HUDEP-2 (cell line): ENCODE measurements at regions not wholly inside any gene's neighbourhood (a gene's known extent, or its start where the extent isn't known, plus 50 kb on each side); places are given as distances from the start of the nearest gene placed in this dataset.

Experiments
- DNase-seq, 76 experiments: peaks; one replicate each; lab custom pipeline; 2025; ENCODE audit not compliant: unreplicated experiment in 76 of 76; lab: John Stamatoyannopoulos, UW

DNA sequence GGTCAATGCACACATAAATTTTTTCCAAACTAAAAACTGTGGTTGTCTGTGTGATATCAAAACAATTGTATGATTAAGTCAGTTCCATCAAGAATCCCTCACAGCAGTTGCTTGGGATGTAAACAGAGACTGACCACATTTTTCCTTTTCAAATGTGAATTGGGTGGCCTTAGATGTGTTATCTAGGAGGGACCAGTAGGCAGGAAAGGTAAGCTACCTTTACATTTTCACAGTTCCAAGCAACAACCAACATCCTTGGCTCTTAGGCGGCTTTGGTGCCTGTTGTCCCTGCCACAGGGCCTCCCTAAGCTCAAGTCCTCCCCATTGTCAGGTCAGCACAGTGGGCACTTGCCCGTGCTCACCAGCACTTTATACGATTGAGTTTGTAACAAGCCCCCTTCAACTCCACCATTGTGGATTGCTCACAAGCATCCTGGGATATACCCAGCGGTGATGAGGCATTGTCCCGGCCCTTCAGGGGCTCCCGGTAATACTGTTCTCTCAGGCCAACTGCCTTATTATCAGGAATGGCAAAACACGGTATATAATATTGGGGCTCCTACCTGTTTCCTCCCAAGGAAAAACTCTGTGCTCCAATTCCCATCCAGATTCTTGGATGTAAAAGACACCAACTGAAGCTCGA lies 114.9 kb upstream of the ANKRD1 start:
- no peak for DNase-seq

DNA sequence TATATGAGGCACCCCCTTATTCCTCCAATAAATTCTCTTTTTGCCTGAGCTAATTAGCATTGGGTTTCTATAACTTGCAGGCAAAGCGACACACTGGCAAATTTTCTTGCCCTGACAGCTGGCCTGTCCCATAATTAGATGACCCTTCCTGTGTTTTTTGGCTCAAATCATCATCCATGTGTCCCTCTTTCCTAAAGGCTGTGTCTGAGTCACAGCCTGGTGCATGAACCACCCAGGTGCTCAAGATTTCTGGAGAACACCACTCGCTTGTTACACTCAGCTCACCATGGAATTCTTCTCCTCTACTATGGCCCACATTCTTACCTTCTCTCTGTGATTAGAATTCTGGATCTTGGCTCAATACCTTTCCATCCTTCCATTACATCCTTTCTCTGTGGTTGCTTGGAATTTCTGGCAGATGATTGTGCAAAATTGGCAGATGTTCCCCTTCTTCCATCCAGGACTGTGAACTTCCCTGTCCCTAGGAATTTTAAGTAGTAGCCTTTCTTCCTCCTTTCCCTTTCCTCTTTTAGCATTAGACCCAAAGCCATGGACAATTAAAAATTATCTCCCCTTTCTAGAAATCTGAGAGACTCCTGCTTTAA lies 116.0 kb upstream of the ANKRD1 start:
- DNase-seq = no peak

DNA sequence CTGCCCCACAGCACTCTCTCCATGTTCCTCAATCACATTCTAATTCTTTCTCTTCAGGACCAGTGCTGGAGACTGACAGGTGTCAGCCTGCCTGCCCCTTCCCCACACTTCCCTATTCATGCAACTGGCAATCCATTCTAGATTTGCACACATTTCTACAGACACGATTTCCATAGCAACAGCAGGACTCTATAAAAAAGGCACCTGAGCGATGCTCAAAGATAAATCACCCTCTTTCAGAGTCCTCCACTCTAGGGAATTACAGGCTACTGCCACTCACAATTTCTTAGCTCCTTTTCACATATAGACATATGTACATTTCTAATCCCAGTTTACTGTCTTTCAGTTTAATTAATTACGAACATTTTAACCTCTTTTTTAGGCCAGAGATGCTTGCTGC lies 118.1 kb upstream of the ANKRD1 start:
- no peak for DNase-seq

DNA sequence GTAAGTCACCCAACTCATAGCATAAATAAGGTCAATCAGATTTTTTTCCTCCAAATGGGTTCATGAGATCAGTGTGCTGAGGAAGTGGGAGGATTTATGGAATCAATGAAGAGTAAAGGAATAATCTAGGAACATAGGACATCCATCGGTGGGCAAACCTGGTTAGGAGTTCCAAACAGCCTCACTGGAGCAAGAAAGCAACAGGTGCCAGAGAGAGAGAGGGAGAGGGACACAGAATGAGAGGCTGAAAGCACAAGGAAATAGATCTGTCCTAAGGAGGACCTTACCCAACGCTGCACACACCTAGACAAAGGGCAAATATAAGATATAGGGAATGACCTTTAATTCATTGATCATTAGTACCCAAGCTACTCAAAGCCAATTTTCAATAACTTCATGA lies 119.5 kb upstream of the ANKRD1 start:
- no peak for DNase-seq

DNA sequence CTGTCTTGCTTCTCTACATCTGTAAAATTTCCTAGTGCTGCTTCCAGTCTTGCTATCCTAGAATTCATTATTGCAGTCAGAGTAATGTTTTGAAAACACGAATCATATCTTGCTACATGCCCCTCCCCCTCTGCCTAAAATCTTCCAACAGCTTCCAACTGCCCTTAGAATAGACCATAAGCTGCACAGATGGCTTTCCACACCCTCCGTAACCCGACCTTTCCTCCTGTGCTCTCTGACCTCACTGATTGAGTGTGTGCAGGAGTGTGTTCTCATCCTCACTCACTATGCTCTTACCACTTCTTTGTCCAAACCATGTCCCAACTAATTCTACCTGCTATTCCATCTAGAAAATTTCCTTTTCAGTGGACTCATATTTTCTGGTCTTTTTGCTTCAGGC lies 121.2 kb upstream of the ANKRD1 start:
- DNase-seq = no peak

DNA sequence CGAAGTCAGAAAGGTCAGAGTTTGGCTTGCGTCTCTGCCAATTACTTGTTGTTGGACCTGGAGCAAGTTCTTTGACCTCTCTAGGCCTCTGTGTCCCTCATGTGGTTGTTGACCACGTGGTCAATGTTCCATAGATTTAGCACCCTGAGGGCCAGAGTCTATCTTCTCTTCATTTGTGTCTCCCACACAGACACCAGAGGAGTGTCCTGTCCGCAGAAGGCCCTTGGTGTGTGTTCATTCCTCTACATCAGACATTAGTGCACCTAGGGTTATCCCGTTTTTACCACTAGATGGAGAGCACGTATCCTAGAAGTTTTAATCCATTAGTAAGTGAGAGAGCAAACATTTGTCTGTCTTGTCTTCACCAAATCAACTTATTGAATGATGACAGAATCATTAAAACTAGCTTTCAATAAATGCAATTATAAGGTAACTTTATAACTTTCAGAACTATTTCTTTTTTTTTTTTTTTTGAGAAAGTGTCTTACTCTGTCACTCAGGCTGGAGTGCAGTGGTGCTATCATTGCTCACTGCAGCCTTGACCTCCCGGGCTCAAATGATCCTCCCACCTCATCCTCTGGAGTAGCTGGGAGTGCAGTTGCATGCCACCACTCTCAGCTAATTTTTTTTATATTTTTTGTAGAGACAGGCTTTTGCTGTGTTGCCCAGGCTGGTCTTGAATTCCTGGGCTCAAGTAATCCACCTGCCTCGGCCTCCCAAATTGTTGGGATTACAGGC lies 122.5 kb upstream of the ANKRD1 start:
- DNase-seq = peak in 6 of 76 experiments; percentile 3 to 22 (median 8)

DNA sequence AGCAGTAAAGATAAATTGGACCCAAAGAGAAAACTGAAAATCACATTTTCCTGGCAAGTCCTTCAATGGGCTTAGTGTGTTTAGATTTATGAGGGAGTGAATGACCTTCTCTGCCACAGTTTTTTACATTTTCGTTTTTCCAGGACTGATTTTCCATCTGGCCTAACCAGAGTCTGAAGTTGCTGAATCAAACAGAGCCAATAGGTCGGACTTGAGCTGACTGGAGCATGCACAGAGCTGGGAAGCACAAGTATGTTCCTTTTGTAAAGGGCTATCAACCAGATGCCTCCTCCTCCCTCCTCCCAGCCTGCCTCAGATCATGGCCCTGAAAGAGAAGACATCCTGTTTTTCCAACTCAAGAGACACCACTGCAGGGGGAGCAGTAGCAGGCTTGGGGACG lies 126.0 kb upstream of the ANKRD1 start:
- no peak for DNase-seq

DNA sequence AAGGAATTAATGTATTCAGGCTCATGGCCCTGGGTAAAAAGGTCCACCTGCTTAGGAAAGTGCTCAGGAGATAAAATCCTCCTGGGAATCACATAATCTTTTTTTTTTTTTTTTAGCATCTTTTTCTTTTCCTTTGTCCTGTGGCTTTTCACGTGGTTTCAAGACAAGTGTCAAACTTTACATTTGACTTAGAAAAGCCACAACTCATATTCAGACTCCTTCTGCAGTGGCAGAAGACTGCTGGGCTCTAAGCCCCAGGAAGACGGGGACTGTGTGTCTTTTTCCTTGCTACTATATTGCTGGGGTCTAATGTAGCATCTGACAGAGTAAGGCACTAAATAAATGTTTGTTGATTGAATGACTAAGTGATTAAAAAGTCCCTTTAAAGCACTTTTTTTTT lies 127.5 kb upstream of the ANKRD1 start:
- DNase-seq = no peak

DNA sequence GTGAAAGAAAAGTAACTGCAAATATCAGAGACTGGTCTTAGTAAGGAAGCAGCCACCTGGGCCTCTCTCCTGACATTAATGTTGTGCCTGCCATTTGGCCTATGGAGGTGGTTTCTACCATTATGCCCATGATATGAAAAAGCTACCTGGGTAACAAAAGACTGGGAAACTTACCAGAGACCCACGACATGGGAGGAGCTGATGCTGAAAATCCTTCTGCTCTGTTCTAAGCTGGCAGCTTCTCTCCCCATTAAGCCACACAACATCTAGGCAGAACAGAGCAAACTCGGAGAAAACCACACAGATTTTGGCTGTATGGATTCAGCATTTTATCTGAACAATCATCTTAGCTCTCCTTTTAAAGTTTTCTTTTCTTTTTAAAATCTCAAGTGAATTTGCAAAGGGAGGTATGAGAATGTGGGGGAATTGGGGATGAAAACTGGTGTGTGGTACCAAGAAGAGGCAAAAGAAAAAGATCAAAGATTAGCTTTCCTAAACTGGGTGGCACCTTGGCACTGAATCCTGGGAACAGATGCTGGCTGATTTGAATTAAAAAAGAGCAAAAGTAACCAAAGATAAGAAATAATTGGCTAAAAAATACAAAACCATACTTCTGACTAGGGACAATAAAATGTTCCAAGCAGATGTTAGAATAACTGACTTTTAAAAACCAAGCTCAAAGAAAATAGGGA lies 128.6 kb upstream of the ANKRD1 start:
- DNase-seq = no peak

DNA sequence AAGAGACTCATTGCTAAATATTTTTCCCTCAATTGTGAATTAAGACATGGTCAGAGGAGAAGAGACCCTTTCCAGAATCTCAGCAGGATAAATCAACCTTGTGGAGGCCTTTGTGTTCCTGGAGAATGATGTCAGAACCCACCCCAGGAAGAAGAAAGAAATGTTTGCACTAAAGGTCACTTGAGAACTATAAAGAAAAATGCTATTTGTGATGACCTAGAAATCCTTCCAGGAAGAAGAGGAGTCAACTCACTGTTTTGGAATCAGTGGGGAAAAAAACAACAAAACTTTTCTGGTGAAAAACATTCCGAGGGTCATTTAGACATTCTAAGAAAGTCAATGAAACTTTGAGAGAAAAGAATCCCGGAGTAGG lies 129.1 kb upstream of the ANKRD1 start:
- no peak for DNase-seq

DNA sequence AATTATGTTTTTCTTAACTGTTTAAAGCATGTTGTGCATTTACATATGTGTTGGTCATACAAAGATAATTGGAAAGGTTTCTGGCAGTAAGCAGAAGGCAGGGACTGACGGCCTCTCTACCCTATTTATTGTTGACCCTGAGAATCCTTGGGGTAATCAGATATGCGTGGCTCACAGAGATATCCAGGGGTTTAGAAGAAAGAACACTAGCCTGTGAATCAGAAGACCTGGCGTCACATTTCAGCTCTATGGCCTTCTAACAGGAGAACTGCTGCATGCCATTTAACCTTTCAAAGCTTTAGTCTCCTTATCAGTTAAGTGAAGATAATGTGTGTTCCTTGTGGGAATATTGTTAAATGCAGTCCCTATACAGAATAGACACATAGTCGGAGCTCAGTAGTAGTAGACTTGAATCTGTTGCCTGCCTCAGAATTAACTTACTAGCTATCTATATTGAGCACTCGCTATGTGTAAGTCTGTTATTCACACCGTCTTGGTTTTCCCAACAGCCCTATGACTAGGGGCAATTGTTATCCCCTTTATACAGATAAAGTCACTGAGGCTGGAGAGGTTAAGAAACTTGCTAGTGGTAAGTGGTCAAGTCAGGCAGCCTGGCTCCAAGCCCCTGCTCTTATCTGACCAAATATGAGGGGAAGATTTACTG lies 129.6 kb upstream of the ANKRD1 start:
- DNase-seq = no peak

DNA sequence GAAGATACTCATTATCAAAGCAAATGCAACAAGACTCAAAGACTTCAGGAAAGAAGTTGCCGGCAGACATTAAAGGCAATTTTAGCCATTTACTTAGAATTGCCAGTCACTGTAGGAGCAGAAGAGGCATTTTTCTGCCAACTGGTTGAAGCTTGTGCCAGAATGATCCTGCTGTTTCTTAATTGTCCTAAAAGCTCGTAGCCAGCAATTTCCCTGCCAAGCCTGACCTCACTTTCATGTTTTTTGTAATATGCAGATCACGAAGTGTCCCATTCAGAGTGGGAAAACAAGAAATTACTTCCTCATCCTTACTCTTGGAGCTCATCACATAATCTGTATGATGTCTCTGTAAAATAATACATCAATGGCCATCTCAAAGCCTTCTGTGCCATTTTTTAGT lies 130.9 kb upstream of the ANKRD1 start:
- no peak for DNase-seq

DNA sequence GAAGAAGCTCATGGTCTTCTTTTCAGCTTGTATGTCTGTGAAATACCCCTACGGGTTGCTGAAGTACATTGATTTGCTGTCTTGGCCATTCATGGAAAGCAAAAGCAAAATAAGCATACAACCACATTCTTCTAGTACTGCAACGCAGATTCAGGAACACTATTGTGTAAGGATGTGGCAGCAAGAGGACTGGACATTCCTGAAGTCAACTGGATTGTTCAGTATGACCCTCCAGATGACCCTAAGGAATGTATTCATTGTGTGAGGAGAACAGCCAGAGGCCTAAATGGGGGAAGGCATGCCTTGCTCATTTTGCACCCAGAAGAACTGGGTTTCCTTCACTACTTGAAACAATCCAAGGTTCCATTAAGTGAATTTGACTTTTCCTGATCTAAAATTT lies 133.4 kb upstream of the ANKRD1 start:
- no peak for DNase-seq

DNA sequence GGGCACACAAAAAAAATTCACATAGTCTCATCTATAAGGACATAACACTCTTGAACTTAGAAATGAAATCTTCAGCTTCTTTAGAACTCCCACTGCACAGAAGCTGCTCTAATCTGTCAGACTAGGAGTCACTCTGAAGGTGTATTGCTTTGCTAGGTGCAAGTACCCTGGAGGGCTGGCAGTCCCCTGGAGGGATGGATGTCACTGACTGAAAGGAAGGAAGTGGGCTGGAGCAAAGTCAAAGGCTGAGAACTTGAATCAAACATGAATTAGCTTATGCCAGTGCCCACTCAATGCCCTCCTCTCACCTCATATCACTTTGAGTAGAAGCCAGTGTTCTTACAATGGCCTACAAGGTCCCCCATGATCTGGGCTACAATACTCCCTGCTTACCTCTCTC lies 140.3 kb upstream of the ANKRD1 start:
- DNase-seq = no peak

DNA sequence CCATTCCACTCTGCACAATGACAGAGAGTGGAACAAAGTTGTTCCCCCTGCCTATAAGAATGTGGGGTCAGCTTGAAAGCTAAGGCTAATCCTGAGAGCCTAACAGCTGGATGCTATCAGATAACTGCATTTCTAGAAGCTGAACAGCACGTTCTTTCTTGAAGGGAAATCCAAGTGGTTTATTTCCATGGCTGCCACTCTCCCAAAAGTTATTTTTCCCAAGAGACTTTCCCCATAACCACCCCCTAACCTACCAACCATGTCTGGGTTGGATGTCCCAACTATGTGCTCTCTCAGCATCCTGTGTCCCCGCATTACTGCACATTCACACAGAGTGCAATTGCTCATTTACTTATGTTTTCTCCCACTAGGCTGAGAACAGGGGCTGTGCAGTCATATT lies 140.7 kb upstream of the ANKRD1 start:
- no peak for DNase-seq

DNA sequence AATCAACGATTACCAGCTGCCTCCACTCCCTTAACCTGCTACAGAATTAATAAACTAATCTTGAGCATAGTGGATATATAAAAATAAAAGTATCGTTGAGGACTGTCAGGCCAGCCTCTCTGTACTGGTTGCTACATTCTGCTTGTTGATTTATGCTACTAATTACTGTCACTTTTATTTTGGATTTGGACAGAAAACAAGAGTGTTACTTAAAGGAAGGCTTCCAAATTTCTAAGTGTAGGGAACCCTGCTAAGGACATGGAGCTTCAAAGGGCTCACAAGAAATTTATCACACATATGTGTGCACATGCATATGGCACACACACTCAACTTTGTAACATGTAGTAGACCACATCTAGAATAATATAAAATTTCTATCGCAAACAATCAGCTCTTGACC lies 141.2 kb upstream of the ANKRD1 start:
- no peak for DNase-seq

DNA sequence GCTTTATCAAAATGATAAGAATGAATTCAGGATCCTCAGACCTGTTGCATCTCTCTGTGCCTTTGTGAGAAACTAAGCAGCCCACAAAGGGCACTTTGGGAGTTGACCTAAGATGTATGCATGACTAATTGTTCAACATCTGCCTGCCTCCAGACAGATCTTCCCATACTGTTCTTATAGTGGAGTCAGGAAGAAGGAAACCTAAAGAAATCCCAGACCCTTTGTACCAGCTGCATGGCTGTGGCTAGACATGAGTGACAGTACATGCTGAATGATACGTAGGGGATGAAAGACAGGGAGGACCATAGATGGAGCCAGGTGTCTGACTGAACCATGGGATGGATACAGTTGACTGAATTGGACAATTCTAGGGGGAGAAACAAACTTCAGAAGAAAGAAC lies 148.7 kb upstream of the PCGF5 start:
- DNase-seq = no peak

DNA sequence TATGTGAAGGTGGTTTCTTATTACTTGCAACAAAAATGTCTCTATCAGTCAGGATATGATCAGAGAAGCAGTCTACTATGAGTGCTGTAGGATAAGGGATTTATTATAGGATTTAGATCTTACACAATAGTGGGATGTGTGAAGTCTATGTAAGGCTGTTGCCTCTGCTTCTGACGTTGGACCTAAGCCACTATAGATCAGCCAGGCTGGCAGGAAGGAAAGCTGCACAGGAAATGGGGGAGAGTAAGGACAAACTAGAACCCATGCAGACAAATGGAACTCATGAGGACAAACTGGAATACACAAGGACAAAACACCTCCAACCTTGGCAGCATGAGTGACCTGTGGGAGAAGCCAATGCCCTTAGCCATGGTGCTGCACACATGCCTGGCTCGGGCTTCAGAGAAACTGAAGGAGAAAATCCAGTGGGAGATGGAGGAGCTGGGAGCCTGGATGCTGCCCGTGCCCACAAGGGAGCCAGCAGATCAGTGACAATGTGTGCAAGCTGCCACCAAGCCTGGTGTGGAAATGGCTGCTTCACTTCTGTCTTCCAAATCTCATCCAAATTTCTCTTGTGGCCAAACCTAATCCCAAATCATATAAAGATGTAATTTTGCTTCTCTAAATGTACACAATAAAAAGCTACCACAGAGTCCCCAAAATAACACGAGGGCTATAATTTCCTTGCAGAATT lies 147.0 kb upstream of the PCGF5 start:
- no peak for DNase-seq

DNA sequence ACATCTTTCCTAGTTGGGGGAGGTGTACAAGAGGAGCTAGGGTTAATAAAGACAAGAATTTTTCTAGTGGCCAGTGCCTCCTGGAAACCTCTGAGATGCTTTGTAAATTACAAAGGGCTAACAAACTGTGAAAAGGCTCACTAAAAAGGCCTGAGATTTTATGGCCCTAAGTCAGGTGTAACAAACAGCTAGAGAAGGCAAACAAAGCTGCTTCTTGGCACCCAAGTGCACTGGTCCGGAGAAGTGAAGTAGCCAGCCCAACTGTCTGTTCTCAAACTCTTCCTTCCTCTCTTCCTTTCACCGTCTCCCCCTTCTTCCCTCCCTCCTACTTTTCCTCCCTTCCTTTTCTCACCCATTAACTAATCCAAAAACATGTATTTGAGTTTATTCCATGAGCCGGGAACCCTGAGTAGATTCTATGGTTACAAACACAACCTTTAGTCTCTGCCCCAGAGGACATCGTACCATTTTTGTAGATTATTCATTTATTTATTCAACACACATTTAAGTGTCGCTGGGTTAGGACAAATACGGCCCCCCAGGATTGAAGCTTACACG lies 143.4 kb upstream of the PCGF5 start:
- no peak for DNase-seq

DNA sequence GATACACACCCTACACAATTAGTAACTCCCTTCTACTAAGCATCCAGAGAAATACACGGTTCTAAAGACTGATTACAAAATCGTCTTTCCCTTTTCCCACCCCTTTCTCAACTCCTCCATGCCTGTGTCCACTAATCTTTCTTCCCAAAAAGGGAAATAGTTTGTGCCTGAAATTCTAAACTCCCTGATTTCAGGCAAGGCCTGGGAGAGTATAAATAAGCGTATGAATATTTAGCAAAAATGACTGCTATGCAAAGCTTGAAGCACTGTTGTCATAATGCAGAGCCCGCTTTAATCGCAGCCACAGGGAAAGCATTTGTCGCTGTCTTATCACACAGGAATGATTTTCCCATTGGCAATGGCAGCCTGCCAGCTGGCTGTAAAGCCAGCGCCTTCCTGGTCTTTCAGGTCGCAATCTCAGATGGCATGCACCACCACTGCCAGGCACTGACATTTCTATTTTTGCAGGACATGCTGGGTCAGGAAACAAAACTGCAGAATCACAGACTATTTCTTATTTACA lies 142.9 kb upstream of the PCGF5 start:
- no peak for DNase-seq
